GM21717 (cell line): ENCODE measurements at regions not wholly inside any gene's neighbourhood (a gene's known extent, or its start where the extent isn't known, plus 50 kb on each side); places are given as distances from the start of the nearest gene placed in this dataset.
"Not testable (repeated sequence)": the region's sequence is repeated elsewhere in the genome, so short reads cannot be mapped to it uniquely, and the experiment has no call there.

Source experiments
- ATAC-seq: cut with Tn5 transposase; IDR thresholded peaks from one replicate; pipeline ENCODE4 v1.9.1; 2021; ENCODE audit warnings: mild to moderate bottlenecking, moderate library complexity; ENCODE audit not compliant: unreplicated experiment

DNA sequence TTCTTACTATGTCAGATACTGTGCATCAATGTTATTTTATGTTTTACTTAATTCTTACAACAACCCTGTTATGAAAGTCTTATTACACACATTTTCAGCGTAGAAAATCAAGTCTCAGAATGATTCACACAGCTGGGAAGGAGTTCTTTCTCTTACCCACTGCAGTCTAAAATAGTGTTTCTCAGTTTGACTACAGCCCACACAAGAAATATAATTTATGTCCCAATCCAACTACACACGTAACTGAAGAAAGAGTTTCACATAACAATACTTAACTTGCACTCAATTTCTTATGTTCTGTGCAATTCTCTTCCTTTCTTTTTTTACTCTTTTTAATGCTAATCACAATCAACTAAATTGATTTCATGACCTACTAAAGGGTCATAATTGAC lies 252.8 kb upstream of the ADGRL2 start:
- peak; percentile 73 for ATAC-seq

DNA sequence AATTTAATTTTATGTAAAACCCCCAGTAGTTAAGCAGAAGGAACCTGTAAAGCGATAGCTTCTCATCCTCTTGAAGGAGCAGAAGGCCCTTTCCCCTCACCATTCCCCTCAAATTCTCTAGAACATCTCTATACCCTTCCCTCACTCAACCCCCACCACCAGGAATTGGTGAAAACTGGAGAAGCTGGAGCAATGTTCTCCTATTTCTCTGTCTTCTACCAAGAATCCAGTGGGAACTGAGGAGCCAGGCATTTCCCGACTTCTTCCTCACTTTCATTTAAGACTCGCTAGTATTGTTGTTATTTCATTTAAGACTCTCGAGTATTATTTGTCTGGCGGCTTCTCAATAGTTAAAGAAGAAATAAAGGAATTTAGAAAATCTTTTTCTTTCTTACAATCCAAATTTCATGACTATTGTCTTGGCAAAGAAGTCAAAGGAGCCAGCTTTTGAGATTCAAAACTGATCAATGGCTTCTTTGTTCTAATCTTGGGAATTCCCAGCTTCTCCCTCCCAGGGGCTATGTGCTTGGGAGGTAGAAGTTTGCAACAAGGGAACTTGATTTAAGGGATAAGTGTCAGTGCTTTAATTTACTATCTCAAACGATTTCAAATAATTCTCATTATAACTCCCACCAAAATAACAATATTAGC lies 253.3 kb upstream of the ADGRL2 start:
- ATAC-seq = no peak

DNA sequence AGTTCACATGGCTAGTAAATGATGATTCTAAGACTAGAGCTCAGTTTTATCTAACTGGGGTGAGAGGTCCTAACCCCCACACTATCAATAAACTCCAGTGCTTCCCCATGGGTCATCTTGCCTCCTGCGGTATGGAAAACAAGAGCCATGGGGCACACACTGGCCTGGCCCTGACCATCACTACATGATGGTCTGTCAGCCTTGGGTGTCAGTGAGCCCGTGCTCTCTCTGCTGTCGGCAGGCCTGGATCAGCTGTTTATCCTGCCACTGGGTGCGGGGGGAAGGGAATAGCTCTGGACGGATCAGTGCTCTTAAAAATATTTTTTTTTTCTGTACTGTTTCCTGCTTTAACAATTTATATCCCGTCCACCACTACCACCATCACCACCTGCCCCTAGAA lies 255.0 kb upstream of the ADGRL2 start:
- no peak for ATAC-seq

- ATAC-seq = no peak
These were observed 257.0 kb upstream of the ADGRL2 start for GRCh38 chr1:81543764-81544163.

GRCh38 chr1:81542196-81542595 lies 258.5 kb upstream of the ADGRL2 start:
- no peak for ATAC-seq

DNA sequence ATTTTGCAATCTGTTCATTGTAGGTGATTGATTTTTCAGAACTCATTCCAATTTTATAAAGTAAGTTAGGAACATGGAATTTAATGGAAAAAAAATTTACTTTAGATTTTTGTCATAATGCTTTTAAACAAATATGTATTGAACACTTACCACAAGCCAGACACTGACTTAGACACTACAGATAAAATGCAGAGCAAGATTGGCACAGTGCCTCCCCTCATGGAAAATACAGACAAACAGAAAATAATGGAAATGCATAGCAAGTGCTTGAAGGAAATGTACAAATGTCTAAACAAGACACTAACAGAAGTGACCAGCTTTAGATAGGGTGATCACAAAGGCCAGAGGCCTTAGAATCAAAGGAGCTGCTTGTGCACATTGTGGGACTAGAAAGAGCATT lies 260.5 kb upstream of the ADGRL2 start:
- ATAC-seq = no peak

DNA sequence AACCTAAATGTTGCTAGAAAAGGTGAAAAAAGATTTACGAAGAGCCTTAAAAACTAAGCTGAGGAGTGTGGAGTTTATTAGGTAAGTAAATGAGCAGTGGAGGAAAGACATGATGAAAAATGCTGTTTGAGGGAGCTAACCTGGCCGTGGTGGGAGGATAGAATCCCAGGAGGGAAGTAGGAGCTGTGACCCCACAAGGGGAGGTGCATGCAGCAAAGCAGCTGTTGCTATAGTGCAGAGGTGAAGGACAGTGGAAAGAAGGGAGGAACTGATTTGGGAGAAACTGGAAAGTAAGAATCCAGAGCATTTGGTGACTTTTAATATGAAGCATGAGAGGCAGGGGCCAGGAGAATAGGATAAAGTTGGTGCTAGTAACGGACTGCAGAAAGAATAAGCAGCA lies 271.7 kb upstream of the ADGRL2 start:
- ATAC-seq = no peak

DNA sequence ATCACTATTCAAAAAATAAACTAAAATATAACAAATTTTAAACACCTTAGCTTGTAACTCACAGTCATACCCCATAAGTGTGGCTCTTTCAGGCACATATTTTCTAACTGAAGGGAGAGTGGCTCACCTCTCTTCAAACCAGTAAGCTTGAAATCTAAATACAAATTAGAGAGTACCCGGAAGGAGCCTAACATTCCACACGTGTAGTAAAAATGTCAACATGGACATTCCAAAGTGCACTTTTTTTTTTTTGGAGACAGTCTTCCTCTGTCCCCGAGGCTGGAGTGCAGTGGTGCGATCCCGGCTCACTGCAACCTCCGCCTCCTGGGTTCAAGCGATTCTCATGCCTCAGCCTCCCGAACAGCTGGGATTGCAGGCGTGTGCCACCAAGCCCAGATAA lies 275.6 kb upstream of the ADGRL2 start:
- ATAC-seq = no peak

GRCh38 chr1:81519987-81520386 lies 280.7 kb upstream of the ADGRL2 start:
- no peak for ATAC-seq

GRCh38 chr1:81517987-81518386 lies 282.7 kb upstream of the ADGRL2 start:
- ATAC-seq = no peak

DNA sequence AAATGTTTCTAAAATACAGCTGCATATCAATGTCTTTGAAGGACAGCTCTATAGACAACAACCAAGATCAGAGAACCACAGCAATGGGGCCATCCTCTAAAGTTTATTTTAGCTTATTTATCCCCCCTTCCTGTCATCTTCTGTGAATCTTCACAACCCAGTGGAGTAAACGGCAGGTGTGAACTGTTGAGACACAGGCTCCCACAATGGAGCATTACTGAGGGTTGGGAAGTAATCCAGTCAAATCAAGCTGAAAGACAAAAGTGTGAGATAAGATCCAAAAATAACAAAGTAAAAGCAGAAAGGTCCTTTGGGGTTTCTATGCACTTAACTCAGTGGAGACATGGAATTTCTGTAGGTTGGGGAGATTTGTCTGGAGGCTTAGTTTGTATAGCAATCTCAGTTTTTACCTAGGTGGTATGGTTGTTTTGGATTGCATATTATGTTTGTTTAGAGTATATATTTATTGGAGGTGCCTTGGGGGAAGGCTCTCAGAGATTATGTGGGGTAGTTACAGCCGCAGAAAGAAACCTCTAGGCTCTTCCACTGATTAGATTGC lies 286.9 kb upstream of the ADGRL2 start:
- ATAC-seq = no peak

GRCh38 chr1:81512252-81513003 lies 288.3 kb upstream of the ADGRL2 start:
- no peak for ATAC-seq

DNA sequence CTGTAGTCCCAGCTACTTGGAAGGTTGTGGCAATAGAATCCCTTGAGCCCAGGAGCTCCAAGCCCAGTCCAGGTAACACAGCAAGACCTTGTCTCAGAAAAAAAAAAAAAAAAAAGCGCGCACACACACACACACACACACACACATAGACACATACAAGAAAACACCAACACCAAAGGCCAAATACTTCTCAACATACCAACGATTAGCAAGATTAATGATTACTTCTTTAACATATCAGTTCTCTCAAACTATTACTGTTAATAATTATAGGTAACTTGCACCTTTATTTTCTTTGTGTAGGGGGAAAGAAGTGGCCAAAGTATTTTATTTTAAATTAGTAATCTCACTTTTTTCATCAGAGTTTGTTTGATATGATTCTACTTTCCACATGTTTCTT lies 289.5 kb upstream of the ADGRL2 start:
- no peak for ATAC-seq

- no peak for ATAC-seq
These were observed 290.0 kb upstream of the ADGRL2 start for GRCh38 chr1:81510701-81511100.

DNA sequence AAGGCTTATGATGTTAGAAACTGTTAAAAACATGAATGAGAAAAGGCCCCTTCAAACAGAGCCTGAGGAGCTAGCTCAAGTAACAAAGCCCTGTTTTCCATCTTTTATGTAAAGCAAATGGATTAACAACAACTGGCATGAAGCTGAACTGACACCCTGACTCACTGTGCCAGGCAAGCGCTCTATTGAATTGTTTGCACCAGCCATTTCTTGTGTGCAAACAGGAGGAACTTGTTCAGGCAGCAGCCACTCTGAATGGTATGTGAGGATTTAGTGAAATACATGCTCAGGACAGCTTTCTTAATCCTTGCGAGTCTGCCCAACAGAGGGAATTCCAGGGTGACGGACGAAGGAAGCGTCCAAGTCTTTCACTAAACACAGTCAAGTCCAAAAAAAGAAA lies 291.1 kb upstream of the ADGRL2 start:
- no peak for ATAC-seq

DNA sequence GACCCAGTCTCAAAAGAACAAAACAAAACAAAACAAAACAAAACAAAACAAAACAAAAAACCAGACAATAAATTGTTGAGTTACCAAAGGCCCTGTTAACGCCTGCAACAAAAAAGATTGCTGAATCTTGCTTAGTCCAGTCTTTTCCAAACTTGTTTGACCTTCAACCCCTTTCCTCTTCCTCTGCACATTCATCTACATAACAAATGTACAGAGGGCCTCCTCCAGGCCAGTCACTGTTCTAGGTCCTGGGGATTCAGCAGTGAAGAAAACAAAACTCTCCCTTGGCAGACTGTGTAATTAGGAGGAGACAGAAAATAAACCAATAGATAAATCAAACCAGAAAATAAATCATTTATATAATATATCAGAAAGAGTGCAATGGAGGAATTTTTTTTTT lies 294.0 kb upstream of the ADGRL2 start:
- no peak for ATAC-seq

DNA sequence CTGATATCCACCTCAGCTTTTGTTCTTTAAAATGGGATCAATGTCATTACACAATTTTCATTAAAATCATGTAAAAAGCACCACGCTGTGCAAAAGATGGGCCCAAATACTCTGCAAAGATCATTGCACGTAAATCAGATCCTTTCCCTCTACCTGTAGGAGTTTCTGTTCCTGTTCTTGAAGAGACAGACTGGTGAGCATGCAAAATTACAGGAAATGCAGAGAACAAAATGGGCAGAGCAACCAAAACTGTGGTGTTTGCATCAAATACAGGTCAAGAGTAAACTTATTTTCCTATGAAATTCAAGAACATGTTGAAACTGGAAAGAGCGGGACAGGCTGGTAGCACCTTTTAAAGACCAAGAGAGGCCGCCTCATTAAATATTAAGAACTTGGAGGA lies 294.9 kb upstream of the ADGRL2 start:
- ATAC-seq = peak; percentile 96

GRCh38 chr1:81504820-81505219 lies 295.9 kb upstream of the ADGRL2 start:
- ATAC-seq = not testable (repeated sequence)

DNA sequence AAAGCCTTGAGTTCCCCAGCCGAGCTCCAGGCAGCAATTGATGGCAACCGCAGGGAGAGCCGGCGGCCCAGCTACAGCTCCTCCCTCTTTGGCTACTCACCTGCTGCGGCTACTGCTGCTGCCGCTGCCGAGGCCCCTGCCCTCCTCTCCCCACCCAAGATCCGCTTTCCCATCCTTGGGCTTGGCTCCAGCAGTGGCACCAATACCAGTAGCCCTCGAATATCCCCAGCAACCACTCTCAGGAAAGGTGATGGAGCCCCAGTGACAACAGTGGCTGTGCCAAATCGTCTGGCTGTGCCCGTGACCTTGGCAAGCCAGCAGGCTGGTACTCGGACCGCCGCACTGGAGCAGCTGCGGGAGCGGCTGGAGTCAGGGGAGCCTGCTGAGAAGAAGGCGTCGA lies 298.0 kb upstream of the ADGRL2 start:
- not testable (repeated sequence) for ATAC-seq

- ATAC-seq = not testable (repeated sequence)
These were observed 299.2 kb upstream of the ADGRL2 start for GRCh38 chr1:81501485-81501884.

DNA sequence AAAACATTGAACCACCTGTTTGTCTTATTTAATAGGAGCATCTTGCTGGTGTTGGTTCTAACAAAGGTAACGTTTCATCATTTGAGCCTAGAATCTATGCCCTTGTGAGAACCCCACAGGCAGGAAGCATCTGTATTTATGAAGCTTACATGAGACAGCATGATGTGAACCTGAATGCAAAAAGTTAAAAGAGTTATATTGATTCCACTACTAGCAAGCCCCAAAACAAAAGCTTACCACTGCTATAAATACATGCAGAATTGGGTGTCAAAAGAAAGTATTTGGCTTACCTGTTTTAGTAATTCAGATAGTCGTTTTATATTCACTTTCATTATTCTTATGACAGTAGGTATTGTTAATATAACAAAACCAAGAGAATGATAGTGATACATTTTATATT lies 301.2 kb upstream of the ADGRL2 start:
- ATAC-seq = no peak
